Activated naive CD4-positive, alpha-beta T cell treated with anti-CD3 and anti-CD28 coated beads, Interleukin-2, amount 50 U/mL, for 16 hours (primary cell): ENCODE measurements at regions not wholly inside any gene's neighbourhood (a gene's known extent, or its start where the extent isn't known, plus 50 kb on each side); places are given as distances from the start of the nearest gene placed in this dataset.
"Not testable (repeated sequence)": the region's sequence is repeated elsewhere in the genome, so short reads cannot be mapped to it uniquely, and the experiment has no call there.

ENCODE experiments used
- DNase-seq: peaks from one replicate; pipeline ENCODE4 v3.0.0-alpha.2; 2020

GRCh38 chr10:35803046-35803445, 160.9 kb upstream of the FZD8 start:
- DNase-seq = no peak

DNA sequence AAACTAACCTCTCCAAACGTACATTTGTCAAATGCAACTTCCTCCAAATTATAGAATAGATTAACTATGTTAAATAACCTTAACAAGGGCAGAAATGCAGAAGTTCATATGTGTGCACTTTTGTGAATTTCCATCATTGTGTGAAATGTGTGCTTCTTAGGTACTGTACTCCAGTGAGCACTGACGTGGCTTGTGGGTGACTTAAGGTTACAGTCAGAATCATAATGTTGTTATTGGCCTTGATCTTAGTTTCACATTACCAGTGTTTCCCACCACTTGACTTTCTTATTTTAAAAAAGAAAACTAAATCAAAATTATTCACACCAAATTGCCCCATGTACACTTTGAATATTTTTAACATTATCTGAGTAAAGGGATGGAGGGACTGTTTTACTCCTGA, 155.1 kb upstream of the FZD8 start:
- DNase-seq = no peak

DNA sequence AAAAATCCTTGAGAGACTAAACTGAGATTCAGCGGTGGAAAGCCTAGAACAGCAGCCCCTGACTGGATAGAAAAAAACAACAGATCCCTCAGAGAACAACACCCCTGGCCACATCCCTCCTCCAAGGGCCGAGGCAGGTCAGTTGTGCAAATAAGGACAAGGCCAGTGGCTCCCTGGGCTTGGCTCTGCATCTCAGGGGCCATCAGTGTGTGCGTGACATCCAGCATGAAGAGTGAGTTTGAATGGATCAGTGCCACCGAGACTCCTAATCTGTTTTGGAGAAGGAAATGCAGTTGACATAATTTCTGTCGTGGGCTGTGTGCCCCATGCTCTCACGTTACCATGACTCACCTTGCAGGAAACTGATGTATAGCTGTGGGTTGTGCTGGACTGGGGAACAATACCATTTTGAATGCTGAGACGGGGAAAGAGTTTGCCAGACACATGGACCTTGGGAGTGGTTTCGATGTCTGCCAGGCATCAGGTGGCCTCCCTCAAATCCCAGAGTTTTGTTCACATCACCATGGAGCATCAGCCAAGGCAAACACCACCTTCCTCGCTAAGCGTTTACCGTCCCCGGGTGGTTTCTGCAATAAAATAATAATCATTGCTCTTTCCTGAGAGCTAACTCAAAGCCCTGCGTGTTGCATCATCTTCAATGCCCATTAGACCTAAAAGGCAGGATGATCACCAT, 153.2 kb upstream of the FZD8 start:
- DNase-seq = no peak

- no peak for DNase-seq
Observed at GRCh38 chr10:35794703-35795102, 152.6 kb upstream of the FZD8 start.

- no peak for DNase-seq
Observed at GRCh38 chr10:35792291-35792690, 150.2 kb upstream of the FZD8 start.

- DNase-seq = no peak
Observed at GRCh38 chr10:35789996-35790395, 147.9 kb upstream of the FZD8 start.

- DNase-seq = no peak
Observed at GRCh38 chr10:35784751-35785150, 142.7 kb upstream of the FZD8 start.

- DNase-seq = no peak
Observed at GRCh38 chr10:35783305-35783838, 141.3 kb upstream of the FZD8 start.

DNA sequence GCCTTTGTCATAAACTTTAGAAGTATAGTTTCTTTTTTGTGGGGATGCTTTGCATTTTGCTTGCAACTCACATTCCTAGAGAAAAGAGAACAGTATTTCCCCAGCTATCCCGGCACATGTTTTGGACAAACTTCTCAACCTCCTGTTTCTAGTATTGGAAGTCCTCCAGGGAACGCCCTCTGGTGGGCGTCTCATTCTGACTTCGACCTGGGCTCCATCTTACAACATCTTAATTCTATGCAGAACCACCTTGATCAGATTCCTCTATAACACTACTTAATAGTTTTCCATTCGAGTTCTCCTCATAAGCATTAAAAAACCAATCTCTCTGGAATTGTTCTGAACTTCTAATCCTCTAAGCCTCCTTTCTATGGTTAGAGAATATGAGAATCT, 139.5 kb upstream of the FZD8 start:
- no peak for DNase-seq

DNA sequence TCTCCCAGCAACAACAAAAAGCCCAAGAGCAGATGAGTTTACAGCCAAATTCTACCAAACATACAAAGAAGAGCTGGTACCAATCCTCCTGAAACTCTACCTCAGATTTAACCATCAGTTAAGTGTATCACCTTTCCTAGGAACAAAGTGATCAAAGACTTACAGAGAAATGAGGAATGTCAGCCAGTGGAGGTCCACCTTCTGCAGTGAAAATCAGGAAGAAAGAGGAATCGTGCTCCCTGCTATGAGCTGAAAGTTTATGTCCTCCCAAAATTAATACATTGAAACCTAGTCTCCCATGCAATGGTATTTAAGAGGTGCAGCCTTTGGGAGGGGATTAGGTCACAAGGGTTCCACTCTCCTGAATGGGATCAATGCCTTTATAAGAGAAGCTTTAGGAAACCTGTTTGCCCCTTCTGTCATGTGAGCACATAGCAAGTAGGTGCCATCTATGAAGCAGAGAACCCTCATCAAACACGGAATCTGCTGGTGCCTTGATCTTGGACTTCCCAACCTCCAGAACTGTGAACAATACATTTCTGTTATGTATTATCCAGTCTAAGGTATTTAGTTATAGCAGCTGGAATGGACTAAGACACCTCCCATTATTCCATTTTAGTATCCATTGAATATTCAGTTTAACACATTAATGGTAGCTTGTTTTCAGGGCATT, 139.0 kb upstream of the FZD8 start:
- DNase-seq = no peak

- no peak for DNase-seq
Observed at GRCh38 chr10:35778306-35778705, 136.2 kb upstream of the FZD8 start.

DNA sequence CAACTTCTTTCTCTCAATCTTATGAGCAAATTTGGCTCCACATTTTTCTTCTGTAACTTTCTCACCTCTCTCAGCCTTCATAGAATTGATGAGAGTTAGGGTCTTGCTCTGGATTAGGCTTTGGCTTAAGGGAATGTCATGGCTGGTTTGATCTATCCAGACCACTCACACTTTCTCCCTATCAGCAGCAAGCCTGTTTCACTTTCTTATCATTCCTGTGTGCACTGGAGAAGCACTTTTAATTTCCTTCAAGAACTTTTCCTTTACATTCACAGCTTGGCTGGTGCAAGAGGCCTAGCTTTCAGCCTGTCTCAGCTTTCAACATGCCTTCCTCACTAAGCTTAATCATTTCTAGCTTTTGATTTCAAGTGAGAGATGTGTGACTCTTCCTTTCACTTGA, 134.5 kb upstream of the FZD8 start:
- not testable (repeated sequence) for DNase-seq

- no peak for DNase-seq
Observed at GRCh38 chr10:35774109-35774508, 132.0 kb upstream of the FZD8 start.

- no peak for DNase-seq
Observed at GRCh38 chr10:35770817-35771355, 128.8 kb upstream of the FZD8 start.

- DNase-seq = no peak
Observed at GRCh38 chr10:35769795-35770194, 127.7 kb upstream of the FZD8 start.

- DNase-seq = no peak
Observed at GRCh38 chr10:35768731-35769130, 126.6 kb upstream of the FZD8 start.

DNA sequence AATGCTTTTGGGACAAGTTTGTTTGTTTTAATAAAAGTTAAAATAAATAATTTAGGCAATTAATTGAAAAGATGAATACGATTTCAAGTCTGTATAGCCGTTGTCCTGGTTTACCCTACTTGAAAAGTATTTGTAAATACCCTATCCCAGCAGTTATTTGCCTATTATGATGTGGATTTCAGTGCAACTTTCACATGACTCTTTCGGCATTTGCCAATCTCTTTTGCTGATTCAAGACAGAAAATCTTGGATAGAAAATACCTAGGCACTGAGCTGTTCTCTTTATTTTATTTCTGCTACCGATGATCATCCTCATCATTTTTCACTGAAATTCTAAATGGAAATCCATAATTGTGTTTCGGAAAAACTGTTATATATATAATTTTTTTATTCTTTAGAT, 125.9 kb upstream of the FZD8 start:
- no peak for DNase-seq

DNA sequence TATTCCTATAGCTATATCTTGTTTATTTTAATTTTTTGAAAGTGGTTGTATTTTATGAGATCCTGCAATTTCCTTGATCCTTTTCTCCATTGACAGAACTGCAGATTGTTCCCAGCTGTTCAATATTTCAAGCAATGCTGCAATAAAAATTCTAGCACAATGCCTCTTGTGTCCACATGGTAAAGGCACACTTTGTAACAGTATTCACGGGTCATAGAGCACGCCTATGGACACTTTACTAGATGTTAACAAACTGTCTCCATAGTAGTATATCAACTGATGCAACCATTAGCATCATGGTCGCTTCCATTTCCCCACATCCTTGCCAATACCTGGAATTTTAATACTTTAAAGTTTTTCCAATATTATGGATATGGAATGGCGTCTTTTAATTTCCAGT, 123.9 kb upstream of the FZD8 start:
- DNase-seq = no peak

DNA sequence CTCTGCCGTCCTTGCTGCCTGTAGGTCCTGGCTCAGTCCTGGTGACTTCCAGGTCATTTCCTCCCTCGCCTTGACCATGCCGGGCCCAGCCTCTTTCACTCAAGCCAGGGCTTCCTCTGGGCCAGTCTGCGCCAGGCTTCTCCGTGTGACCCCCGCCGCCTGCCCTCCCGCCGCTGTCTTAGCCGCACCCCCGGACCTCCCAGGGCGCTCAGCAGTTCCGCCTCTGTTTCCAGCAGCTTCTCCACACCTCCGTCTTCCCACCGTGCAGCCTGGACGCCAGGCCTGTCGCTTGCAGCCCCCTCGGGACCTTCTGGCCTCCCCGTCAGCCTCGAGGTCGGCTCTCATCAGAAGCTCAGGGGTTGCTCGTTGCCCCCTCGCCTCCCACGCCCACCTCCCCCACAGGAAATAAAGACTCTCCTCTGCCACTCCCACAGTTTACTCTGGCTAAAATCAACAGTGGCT, 123.0 kb upstream of the FZD8 start:
- DNase-seq = no peak

DNA sequence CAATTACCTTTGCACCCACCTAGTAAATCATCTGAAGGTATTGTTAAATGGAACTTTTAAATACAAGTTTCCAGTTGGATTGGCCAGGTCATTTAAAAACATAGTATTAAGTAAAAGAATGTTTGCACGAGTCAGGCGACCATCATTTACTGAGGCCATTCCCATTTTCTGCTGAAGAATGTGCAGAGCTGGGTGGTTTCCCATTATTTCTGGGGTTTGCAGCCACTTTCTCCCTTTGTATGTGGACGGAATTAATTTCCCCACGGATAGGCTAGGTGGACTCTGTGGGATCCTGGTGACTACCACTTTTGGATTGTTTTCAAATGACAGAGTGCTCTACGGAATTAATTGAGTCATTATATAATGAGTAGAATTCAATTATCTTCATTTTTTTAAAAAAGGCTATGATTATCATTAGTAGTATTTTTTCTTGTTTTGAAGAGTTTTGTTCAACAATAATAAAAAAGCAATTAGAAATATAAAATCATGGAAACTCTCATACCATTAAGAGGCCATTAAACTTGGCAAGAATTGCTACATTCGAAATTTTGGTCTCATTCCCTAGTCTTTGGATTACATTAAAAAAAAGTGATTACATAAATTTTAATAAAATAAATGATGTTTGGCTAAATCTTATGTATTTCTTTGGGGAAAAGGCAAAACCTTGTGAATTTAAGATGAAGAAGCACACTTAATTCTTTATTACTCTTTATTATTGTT, 120.4 kb upstream of the FZD8 start:
- no peak for DNase-seq

- DNase-seq = no peak
Observed at GRCh38 chr10:35758076-35758475, 116.0 kb upstream of the FZD8 start.

DNA sequence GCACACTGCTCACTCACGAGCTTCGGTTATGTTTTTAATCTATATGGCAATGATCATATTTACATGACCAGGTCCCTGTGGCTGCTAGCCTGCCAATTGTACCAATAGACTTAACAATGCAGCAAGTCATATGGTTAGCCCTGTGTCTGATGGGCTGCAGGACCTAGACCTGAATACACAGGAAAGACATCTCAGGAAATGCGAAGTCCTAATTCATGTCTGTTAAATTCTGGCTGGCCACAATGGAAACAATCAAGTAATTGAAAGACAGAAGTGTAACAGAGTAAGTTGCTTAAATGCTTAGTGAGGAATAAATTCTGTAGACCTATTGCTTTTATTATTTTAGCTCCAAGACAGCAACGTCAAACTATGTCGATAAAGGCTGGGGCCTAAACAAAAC, 112.4 kb upstream of the FZD8 start:
- DNase-seq = no peak
